HG02884 (cell line): ENCODE measurements at regions not wholly inside any gene's neighbourhood (a gene's known extent, or its start where the extent isn't known, plus 50 kb on each side); places are given as distances from the start of the nearest gene placed in this dataset.
"Not testable (repeated sequence)": the region's sequence is repeated elsewhere in the genome, so short reads cannot be mapped to it uniquely, and the experiment has no call there.

ENCODE experiments used
- ATAC-seq: cut with Tn5 transposase; IDR thresholded peaks from one replicate; pipeline ENCODE4 v1.9.1; 2021; ENCODE audit warnings: mild to moderate bottlenecking, moderate library complexity; ENCODE audit not compliant: unreplicated experiment

GRCh38 chr17:5745111-5745813, 161.0 kb upstream of the NLRP1 start:
- ATAC-seq, result no peak

GRCh38 chr17:5747276-5747675, 163.0 kb upstream of the NLRP1 start:
- ATAC-seq, result no peak

- no peak for ATAC-seq
Measured at GRCh38 chr17:5747964-5748363, 163.7 kb upstream of the NLRP1 start.

- no peak for ATAC-seq
Measured at GRCh38 chr17:5753421-5753820, 169.1 kb upstream of the NLRP1 start.

GRCh38 chr17:5757314-5757907, 173.1 kb upstream of the NLRP1 start:
- ATAC-seq, result no peak

GRCh38 chr17:5758651-5759050, 174.3 kb upstream of the NLRP1 start:
- ATAC-seq, result no peak

GRCh38 chr17:5759501-5759925, 175.2 kb upstream of the NLRP1 start:
- ATAC-seq, result no peak

- ATAC-seq, result no peak
Measured at GRCh38 chr17:5762191-5762590, 177.9 kb upstream of the NLRP1 start.

GRCh38 chr17:5763595-5764306, 179.4 kb upstream of the NLRP1 start:
- ATAC-seq, result no peak

GRCh38 chr17:5769593-5770354, 185.5 kb upstream of the NLRP1 start:
- ATAC-seq, result no peak

- ATAC-seq, result no peak
Measured at GRCh38 chr17:5770441-5771270, 186.3 kb upstream of the NLRP1 start.

- not testable (repeated sequence) for ATAC-seq
Measured at GRCh38 chr17:5771271-5771577, 186.9 kb upstream of the NLRP1 start.

- not testable (repeated sequence) for ATAC-seq
Measured at GRCh38 chr17:5772017-5772416, 187.7 kb upstream of the NLRP1 start.

GRCh38 chr17:5772720-5773119, 188.4 kb upstream of the NLRP1 start:
- ATAC-seq, result no peak

GRCh38 chr17:5773816-5774360, 189.6 kb upstream of the NLRP1 start:
- no peak for ATAC-seq

GRCh38 chr17:5775098-5775497, 190.8 kb upstream of the NLRP1 start:
- ATAC-seq, result no peak

GRCh38 chr17:5780476-5780875, 196.2 kb upstream of the NLRP1 start:
- ATAC-seq, result no peak

GRCh38 chr17:5781236-5781927, 197.1 kb upstream of the NLRP1 start:
- no peak for ATAC-seq

- ATAC-seq, result no peak
Measured at GRCh38 chr17:5783269-5783668, 199.0 kb upstream of the NLRP1 start.

GRCh38 chr17:5783851-5784250, 199.5 kb upstream of the NLRP1 start:
- ATAC-seq, result no peak
